Loucy (cell line): ENCODE measurements at regions not wholly inside any gene's neighbourhood (a gene's known extent, or its start where the extent isn't known, plus 50 kb on each side); places are given as distances from the start of the nearest gene placed in this dataset.

Experiments used
- CTCF ChIP-seq: fragments of 200-600 bp; sonication (generic); conservative IDR thresholded peaks from 2 replicates; pipeline ENCODE4 v1.5.1; 2014; ENCODE audit warnings: mild to moderate bottlenecking, antibody characterized with exemption, low read length
- EZH2phosphoT487 ChIP-seq: fragments of 200-600 bp; IDR thresholded peaks from 2 replicates; pipeline ENCODE4 v1.6.1; 2018; ENCODE audit warnings: antibody characterized with exemption, mild to moderate bottlenecking, moderate library complexity, borderline replicate concordance

DNA sequence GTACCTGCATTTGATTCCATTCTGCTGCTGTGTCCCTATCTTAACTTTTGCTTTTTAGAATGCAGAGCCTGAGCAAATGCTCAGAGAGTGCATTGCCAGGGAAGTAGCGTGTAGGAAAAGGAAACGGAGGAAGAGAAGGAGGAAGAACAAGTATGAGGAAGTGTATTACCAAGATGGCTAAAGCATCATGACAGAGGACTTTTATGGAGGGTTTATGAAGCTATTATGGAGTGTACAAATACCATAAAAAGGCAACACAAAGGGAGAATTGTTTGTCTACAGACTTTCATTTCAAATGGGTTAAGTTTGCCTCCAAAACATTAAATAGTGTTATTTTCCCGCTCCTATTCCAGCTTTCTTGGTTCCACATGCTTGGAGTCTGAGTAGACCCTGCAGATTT lies 1899.8 kb upstream of the NUDT12 start:
- TF ChIP-seq CTCF (no peak), EZH2phosphoT487 (no peak)
